HL-60 (cell line): ENCODE measurements at regions not wholly inside any gene's neighbourhood (a gene's known extent, or its start where the extent isn't known, plus 50 kb on each side); places are given as distances from the start of the nearest gene placed in this dataset.

ENCODE experiments used
- DNase-seq, 2 experiments: peaks; one replicate each; pipeline ENCODE4 v3.0.0-alpha.2; 2010 to 2020; ENCODE audit warnings: low read depth in 1 of 2, low spot score in 1 of 2
- H3K27ac ChIP-seq: fragments of 250-450 bp; sonication (Bioruptor Pico); replicated peaks from 2 replicates; pipeline ENCODE4 v1.5.1; 2020; ENCODE audit warnings: mild to moderate bottlenecking, moderate library complexity
- H3K27me3 ChIP-seq: fragments of 250-450 bp; sonication (Bioruptor Pico); 2 replicates; pipeline ENCODE4 v1.5.1; 2021; ENCODE audit warnings: mild to moderate bottlenecking, moderate library complexity; ENCODE audit not compliant: insufficient read depth, poor library complexity, severe bottlenecking
- H3K4me3 ChIP-seq: replicated peaks from 2 replicates; pipeline ENCODE4 v1.5.1; 2011; ENCODE audit warnings: mild to moderate bottlenecking, control low read depth, low read length; ENCODE audit not compliant: insufficient read depth
- GABPA ChIP-seq: IDR thresholded peaks from 2 replicates; pipeline ENCODE4 v1.6.1; 2012; ENCODE audit warnings: low read depth
- POLR2AphosphoS5 ChIP-seq: IDR thresholded peaks from 2 replicates; pipeline ENCODE4 v1.6.1; 2012; ENCODE audit warnings: low read depth
- SPI1 ChIP-seq: IDR thresholded peaks from 2 replicates; pipeline ENCODE4 v1.6.1; 2012; ENCODE audit warnings: low read depth, mild to moderate bottlenecking, borderline replicate concordance
- TF ChIP-seq, protein P1 (sequence below): IDR thresholded peaks from one replicate; pipeline ENCODE4 v1.5.1; 2011; ENCODE audit warnings: low read length, control low read depth, inconsistent platforms; ENCODE audit not compliant: insufficient read depth
- TF ChIP-seq, protein P2 (sequence below): IDR thresholded peaks from 2 replicates; pipeline ENCODE4 v1.6.1; 2012; ENCODE audit warnings: low read depth; ENCODE audit not compliant: insufficient replicate concordance

DNA sequence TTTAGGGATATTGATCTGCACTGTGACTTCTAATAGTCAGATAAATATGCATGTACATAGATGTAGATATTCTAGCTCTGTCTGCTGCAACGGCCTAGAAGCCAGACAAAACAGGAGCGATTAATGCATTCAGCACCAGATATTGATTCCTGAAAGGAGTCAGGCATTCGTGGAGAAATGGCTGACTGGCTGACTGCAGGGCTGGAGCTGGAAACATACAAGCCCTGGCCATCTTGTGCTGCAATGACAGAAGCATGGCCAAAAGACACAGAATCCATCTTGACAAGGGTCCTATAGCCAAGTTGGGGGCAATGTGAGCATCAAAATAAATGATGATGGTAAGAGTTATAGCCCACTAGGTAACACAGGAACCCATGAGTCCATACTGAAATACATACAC lies 231.5 kb upstream of the KLHL29 start:
- Histone ChIP-seq H3K27me3 (peaks cover 3% of the 10 kb centered on the region), H3K4me3 (no peak overlapping the region), H3K27ac (no peak overlapping the region)
- no peak for TF ChIP-seq GABPA
- TF ChIP-seq, protein P1, sequence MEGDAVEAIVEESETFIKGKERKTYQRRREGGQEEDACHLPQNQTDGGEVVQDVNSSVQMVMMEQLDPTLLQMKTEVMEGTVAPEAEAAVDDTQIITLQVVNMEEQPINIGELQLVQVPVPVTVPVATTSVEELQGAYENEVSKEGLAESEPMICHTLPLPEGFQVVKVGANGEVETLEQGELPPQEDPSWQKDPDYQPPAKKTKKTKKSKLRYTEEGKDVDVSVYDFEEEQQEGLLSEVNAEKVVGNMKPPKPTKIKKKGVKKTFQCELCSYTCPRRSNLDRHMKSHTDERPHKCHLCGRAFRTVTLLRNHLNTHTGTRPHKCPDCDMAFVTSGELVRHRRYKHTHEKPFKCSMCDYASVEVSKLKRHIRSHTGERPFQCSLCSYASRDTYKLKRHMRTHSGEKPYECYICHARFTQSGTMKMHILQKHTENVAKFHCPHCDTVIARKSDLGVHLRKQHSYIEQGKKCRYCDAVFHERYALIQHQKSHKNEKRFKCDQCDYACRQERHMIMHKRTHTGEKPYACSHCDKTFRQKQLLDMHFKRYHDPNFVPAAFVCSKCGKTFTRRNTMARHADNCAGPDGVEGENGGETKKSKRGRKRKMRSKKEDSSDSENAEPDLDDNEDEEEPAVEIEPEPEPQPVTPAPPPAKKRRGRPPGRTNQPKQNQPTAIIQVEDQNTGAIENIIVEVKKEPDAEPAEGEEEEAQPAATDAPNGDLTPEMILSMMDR: no peak
- TF ChIP-seq, protein P2, sequence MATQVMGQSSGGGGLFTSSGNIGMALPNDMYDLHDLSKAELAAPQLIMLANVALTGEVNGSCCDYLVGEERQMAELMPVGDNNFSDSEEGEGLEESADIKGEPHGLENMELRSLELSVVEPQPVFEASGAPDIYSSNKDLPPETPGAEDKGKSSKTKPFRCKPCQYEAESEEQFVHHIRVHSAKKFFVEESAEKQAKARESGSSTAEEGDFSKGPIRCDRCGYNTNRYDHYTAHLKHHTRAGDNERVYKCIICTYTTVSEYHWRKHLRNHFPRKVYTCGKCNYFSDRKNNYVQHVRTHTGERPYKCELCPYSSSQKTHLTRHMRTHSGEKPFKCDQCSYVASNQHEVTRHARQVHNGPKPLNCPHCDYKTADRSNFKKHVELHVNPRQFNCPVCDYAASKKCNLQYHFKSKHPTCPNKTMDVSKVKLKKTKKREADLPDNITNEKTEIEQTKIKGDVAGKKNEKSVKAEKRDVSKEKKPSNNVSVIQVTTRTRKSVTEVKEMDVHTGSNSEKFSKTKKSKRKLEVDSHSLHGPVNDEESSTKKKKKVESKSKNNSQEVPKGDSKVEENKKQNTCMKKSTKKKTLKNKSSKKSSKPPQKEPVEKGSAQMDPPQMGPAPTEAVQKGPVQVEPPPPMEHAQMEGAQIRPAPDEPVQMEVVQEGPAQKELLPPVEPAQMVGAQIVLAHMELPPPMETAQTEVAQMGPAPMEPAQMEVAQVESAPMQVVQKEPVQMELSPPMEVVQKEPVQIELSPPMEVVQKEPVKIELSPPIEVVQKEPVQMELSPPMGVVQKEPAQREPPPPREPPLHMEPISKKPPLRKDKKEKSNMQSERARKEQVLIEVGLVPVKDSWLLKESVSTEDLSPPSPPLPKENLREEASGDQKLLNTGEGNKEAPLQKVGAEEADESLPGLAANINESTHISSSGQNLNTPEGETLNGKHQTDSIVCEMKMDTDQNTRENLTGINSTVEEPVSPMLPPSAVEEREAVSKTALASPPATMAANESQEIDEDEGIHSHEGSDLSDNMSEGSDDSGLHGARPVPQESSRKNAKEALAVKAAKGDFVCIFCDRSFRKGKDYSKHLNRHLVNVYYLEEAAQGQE: no peak
- no peak for DNase-seq

DNA sequence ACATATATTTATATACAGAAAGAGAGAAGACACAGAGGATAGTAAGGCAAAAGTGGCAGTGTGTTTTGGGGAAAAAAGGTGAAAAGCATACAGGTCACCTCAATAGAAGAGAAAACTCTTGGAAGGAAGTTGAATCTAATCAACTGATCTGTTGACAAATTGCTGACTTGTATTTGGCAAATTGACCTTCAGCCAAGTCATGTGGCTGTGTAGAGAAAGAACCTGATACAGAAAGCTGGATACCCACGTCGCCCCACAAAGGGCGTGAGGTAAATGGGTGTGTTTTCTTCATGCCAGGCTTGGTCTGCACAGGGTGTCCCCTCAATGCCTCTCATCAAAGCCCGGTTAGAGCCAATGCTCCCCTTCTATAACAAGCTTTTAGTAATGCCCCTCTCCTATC lies 230.0 kb upstream of the KLHL29 start:
- H3K27me3 ChIP-seq: peaks cover 3% of the 10 kb centered on the region
- H3K27ac ChIP-seq: no peak overlapping the region
- TF ChIP-seq GABPA: no peak
- no peak for TF ChIP-seq POLR2AphosphoS5
- TF ChIP-seq, protein P2: no peak
- TF ChIP-seq, protein P1: no peak
- TF ChIP-seq SPI1: no peak
- no peak overlapping the region for H3K4me3 ChIP-seq
- no peak for DNase-seq

DNA sequence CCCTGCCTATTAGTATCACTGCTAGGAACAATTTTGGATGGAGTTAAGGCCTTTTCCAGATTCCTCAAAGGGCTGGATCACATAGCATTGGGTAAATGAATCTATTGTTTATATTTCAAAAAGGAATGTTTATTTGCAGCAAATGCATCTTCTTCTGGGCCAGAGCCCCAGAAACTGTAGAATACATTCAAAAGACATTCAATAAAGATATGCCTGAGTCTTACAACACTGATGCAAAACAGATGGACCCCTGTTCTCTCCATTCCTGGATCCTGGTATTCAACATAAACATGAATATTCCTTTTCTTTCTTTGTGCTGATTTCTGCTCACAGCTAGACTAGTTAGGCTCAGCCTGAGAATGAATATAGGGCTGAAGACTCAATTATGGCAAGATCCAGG lies 227.2 kb upstream of the KLHL29 start:
- Histone ChIP-seq H3K27ac (no peak overlapping the region), H3K4me3 (no peak overlapping the region), H3K27me3 (no peaks in the 10 kb centered on the region)
- TF ChIP-seq POLR2AphosphoS5 (no peak), GABPA (no peak), SPI1 (no peak)
- TF ChIP-seq, protein P1: no peak
- TF ChIP-seq, protein P2: no peak
- no peak for DNase-seq
